Cerebellar cortex (tissue), 1 donor: ENCODE measurements at regions not wholly inside any gene's neighbourhood (a gene's known extent, or its start where the extent isn't known, plus 50 kb on each side); places are given as distances from the start of the nearest gene placed in this dataset.

ENCODE experiments used
- DNase-seq: peaks from one replicate; pipeline ENCODE4 v3.0.0-alpha.2; 2015; ENCODE audit warnings: low spot score

DNA sequence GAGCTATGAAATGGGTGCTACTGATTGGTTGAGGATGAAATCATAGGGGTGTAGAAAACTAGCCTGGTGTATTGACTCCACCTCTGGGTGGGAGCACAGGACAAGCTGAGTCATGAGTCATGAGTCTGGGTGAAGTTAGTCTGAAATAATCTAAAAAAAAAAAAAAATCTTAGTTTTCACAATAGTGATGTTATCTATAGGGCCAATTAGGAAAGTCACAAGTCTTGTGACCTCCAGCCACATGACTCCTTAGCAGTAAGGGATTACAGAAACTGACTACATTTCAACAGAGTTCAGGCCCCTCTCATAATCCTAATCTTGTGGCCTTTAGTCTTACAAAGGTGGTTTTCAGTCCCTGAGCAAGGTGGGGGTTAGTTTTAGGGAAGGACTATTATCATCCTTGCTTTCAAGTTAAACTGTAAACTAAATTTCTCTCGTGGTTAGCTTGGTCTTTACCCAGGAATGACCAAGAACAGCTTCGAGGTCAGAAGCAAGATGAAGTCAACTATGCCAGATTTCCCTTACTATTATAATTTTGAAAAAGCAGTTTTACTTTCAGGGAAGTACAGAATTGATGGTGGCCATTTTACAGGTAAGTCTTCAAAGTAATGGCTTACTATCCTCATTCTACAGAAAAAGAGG is 338.0 kb upstream of the GYPC start:
- DNase-seq: no peak

DNA sequence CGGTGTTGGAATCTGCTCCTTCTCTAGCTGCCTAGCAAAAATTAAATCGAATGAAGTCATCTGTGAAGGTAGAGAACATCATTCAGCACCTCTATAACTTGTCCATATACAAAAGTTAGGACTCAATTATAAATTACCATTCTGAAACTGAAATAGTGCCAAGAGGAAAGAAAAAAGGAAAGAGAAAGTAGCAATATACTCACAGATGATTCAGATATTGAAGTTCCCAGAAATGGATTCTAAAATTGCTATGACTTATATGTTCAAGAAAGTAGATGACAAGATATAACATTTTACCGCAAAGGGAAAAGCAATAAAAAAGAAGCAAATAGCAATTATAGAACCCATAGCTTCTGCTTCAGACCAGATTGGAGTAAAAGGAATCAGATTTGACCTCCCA is 333.6 kb upstream of the GYPC start:
- DNase-seq: no peak

DNA sequence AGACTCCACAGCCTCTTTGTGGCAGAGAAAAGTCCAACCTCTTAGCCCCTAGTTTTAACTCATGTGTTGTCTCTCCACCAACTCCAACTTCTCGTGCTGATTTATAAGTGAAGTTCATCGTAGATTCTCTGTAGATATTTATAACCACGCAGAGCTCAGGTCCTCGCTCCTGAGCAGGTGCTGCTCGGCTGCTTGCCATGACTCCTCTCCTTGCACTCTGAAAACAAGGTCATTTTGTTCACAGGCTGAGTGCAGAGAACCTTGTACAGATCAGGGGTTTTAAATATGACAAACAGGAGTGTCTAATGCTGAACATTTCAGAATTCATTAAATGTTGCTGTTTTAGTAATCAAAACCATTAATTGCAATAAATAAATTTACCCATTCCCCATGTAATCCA is 330.8 kb upstream of the GYPC start:
- DNase-seq: no peak

DNA sequence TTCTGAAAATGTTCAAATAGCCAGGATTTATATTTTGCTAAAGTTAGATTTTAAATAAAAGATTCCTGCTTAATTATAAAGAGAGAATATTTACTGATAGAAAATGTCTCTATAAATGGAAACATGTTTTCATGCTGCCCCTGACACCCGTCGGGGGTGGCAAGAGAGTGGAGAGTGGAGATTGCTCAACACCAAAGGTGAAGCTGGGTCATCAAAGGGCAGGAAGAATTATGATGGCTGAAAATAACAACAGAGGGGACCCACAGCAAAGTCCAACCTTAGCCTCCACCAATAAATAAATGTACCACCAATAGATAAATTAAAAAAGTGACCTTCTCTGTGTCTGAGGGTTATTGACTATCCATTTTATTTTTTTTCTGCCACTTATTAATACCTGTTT is 326.8 kb upstream of the GYPC start:
- no peak for DNase-seq

DNA sequence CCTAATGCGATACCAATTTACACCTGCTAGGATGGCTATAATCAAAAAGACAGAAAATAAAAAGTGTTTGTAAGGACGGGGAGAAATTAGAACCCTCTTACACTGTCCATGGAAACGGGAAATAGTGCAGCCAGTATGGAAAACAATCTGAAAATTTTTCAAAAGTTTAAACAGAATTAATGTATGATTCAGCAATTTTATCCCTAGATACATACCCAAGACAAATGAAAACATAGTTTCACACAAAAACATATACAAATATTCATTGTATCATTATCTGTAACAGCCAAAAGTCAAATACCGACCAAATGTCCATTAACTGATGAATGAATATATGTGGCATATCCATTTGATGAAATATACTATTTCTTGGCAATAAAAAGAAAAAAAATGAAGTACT is 313.5 kb upstream of the GYPC start:
- DNase-seq: no peak

DNA sequence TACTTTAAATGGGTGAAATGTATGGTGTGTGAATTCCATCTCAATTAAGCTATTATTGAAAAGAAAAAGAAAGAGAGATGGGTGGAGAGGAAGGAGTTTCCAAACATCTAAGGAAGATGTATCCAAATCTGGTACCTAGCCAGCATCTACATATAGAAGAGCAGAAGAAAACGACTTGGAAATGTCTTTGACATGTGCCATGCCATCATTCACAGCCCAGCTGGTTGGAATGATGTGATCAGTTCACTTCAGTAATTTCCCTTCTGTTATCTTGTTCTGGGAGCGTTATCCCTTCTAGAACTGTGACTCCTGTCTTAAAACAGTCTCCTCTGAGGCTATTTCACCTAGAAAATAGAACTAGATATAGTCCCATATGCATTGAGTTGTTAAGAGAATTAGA is 312.8 kb upstream of the GYPC start:
- no peak for DNase-seq

DNA sequence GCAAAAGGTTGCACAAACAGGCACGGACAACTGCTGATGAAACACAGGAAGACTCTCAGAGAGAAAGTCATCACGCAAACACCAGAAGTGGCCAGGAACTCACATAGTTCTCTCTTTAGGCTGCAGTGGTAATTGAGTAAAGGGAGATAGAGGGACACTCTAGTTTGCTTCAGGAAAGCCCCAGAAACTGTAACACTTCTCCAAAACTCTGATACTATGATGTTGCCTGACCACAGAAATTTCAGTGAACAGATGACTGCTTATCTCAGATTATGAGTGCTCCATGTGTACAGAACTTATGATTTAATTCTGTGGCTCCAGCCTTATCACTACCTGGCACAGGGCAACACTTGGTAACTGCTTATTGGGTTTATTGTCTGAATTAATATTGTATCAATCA is 311.5 kb upstream of the GYPC start:
- no peak for DNase-seq

DNA sequence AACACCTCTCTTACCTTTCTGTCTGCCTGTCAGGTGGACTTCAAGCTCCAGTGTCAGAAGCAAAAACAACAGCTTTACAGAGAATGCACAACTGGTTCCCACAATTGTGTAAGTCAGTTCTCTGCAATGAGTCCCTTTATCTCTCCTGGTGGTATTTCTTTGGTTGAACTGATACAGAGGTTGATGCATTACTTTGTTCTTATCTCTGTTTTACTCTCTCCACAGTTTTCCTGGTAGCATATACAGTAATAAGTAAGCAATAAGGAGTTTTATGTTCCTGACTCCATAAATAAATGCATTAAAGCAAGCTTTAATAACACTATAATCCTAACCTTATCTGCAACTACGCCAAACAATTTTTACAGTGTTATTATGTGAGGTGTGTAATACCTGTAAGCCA is 310.3 kb upstream of the GYPC start:
- no peak for DNase-seq

DNA sequence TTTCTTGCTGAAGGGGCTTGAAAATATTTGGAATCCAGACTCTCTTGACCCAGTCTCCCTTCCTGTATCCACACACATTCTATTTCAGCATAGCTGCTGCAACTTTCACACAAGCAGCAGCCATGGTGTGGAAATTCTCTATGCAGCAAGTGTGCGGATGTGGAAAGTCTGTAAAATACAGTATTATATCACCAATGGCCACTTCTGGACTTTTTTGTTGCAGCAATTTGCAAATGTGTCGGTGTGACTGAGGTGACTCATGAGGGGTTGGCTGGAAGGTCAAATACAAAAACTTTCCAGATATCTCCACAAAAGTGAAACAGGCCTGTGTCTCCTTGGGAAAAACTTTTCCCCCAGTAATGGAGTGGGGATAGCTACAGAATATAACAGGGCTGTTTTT is 299.3 kb upstream of the GYPC start:
- no peak for DNase-seq

DNA sequence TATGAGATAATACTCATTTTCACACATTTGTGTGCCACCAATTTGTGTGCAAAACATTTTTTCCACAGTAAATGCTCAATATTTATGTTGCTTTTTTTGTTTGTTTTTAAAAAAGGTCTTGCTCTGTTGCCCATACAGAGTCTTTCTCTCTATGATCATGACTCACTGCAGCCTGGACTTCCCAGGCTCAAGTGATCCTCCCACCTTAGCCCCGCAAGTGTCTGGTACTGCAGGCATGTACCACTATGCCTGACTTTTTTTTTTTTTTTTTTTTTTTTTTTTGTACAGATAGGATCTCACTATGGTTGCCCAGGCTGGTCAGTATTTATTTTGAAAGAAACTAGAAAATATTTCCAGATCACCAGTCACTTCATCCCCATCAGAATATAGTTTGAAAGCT is 297.8 kb upstream of the GYPC start:
- DNase-seq: no peak

DNA sequence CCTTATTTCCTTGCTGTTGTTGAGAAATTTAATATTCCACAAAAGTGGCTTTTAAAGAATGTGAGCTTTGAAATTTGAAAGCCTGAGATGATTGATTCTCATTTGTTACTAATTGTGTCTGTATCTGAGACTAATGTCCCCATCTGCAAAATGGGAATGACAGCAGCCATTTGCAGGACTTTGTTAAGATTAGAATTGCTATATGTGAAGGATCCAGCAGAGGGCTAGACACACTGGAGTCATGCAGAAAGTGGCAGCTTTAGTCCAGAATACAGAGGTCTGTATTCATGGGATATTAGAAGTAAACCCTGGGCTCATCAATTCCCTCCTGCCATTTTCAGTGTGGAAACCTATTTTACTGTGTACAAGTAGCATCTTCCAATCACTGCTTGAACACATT is 296.5 kb upstream of the GYPC start:
- no peak for DNase-seq

DNA sequence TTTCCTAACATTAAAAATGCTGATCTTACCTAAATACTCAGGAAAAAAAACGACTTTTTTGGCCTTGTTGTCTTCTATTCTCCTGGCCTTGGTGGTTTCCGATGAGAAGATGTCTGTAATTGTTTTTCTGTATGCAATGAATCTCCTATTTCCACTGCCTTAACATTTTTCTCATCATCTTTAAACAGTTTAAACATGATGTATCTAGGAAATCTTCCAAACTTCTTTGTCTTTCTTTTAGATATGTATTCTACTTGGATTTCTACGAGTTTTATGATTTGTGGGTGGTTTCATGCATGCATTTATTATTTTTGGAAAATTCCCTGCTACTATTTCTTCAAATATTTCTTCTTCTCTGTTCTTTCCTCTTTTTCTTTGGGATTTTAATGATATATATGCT is 288.6 kb upstream of the GYPC start:
- DNase-seq: no peak

DNA sequence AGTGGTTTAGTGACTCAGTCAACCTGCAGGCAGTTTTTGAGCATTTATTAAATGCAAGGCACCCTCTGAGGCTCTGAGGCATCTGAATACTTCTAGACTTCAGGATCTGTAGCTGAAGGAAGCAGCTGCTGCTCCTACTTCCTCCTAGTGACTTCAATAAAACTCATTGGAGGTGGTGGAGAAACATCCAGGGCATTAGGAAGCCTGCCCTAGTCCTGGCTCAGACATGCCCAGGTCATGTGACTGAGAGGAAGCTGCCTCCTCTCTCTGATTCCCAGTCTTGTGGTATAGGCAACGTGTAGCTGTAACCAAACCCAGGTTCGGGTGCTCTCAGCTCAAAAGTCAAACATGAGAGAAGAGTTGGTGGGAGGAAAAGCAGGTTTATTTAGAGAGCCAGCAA is 287.2 kb upstream of the GYPC start:
- no peak for DNase-seq

DNA sequence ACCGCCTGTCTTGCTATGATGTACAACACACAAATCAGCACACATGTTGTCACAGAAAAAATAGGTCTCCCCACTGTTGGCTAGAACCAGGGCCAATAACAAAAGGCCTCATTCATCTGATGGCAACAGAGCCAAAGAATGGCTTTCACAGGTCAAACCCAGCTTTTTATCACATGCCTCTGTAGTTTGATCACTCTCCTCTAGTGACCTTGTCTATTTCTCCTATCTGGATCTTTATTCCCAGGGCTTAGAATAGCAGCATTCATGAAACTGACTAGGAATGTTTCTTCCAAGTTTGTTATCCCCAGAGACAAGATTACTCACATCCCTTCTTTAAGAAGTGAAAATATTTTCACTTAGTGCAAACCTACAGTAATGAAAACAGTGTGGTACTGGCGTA is 285.8 kb upstream of the GYPC start:
- DNase-seq: no peak

DNA sequence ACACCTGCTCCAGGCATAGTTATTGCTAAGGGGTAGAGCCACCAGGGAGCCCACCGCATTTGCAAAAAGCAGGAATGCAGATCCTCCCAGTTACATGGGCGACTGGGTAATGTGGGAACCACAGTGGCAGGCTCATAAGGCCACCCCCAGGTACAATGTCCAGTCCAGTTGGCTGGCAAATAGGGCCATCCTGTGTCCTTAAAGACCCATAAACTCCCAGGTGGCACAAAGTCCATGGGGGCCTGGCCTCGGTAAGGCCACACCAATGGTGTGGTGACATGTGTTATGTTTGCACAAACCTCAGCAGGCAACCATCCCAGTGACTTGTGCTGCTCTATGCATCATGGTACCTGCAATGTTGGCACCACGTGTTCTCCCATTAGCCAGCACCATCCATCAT is 283.6 kb upstream of the GYPC start:
- no peak for DNase-seq

DNA sequence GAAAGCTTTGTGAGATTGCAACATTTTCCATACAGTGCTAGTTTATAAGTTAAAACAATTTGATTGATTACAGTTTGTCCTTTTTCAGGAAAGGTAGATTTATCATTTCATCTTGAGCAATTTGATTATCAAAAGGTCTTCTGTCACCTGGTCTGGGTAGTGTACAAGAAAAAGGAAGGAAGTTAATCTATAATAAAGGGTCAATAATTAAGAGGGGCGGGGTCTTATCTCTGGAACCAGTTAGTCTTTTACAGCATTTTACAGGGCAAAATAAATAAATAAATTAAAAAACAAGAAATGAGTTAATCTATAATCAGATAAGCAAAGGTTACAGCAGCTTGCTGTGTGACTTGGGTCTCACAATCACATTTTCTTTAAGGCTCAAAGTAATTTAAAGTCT is 277.8 kb upstream of the GYPC start:
- DNase-seq: no peak

DNA sequence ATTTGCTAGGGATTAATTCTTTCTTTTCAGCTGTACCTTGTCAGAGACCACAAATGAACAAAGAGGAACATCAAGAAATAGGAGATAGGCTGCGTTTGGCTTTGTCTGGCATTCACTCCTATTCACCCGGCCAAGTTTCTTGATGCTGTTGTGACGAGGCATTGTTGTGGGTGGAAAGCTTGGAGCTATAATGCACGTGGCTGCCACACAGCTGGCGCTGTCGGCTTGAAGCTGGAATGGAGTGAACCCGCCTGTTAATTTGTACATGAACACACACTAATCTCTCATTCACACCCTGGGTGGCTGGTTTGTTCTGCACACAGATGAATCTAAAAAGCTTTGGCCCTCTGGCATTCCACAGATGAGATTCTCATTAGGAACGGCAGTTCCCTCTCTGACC is 274.9 kb upstream of the GYPC start:
- no peak for DNase-seq

DNA sequence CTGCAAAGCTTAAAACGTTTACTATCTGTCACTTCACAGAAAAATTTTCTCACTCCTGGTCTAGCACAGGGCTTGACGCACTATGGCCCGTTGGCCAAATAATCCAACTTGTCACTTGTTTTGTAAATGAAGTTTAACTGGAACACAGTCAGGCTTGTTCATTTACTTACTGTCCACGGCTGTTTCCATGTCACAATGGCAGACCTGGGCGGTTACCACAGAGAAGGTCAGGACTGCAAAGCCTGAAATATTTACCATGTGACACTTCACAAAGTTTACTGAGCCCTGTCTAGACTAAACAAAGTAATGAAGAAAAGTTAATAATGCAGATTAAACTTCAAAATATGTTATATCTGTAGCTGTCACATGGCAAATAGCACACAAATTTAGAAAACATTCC is 273.0 kb upstream of the GYPC start:
- no peak for DNase-seq

DNA sequence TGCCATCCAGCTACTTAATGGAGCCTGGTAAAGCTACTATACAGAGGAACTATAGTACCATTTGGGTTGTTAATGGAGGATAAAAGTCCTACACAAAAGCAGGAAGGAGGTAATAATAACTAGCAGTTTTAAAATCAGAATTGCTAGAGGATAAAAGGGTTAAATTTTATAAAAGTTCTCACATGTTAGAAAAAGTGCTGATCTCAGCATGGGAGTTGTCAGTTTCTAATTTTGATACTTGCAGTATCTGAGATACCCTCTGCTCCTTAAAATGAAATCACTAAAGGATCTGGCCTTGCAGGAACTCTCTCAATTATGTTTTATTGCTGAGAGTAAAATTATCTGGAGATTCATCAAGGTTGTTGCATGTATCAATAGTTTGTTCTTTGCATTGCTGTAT is 272.2 kb upstream of the GYPC start:
- DNase-seq: no peak

DNA sequence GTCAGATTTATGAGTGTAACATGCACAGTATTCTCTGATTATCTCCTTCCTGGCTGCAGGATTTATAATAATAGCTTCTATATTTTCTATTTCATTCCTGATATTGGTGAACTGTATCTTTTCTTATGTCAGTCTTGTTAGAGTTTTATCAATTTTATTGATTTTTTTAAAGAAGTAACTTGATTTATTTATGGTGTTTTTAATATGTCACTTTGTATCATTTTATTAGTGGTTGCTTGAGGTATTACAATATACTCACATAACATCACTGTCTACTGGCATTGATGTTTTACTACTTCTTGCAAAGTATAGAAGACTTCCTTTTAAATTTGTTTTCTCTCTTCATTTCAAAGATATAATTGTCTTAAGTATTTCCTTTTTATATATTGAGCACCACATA is 270.5 kb upstream of the GYPC start:
- DNase-seq: no peak

DNA sequence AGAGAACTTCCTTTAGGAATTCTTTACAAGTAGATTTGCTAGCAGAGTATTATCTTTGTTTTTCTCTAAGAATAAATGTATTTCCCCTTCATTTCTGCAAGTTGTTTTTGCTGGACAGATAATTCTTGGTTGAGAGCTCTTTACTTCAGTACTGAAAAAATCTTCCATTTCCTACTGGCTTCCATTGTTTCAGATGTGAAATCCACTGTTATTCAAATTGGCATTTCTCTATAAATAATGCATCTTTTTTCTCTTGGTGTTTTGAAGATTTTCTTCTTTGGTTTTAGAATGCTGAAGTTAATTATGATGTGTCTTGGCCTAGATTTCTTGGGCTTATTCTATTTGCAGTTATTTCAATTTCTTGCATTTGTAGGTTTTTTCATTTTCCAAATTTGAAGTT is 270.0 kb upstream of the GYPC start:
- no peak for DNase-seq

DNA sequence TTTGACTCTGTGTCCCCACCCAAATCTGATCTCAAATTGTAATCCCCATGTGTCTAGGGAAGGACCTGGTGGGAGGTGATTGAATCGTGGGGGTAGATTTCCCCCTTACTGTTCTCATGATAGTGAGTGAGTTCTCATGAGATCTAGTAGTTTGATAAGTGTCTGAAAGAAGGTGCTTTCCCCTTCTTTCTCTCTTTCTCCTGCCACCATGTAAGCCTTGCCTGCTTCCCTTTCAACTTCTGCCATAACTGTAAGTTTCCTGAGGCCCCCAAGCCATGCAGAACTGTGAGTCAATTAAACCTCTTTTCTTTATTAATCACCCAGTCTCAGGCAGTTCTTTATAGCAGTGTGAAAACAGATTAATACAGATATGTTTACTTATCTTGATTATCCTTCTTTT is 266.5 kb upstream of the GYPC start:
- DNase-seq: no peak

DNA sequence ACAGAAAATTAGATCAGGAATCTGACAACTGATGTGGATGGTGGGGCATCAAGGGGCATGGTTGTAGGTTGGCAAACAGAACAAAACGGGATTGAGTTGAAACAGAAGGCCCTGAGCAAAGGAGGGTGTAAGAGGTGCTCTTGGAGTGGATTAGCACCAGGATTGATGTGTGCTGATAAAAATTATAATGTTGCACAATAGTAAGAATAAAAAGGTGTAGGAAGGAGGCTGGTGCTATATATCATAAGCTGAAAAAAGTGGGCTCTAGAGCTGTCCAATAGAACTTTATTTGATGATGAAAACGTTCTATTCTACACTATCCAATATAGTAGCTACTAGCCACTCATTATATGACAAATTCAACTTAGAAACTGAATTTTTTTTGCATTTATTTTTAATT is 263.1 kb upstream of the GYPC start:
- no peak for DNase-seq

DNA sequence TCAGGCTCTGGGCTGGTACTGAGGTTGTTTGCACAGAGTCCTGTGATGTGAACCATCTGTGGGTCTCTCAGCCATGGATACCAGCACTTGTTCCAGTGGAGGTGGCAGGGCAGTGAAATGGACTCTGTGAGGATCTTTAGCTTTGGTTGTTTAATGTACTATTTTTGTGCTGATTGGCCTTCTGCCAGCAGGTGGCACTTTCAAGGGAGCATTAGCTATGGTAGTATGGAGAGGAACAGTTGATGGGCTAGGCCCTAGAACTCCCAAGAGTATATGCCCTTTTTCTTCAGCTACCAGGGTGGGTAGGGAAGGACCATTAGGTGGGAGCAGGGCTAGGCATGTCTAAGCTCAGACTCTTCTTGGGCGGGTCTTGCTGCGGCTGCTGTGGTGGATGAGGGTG is 257.0 kb upstream of the GYPC start:
- no peak for DNase-seq

DNA sequence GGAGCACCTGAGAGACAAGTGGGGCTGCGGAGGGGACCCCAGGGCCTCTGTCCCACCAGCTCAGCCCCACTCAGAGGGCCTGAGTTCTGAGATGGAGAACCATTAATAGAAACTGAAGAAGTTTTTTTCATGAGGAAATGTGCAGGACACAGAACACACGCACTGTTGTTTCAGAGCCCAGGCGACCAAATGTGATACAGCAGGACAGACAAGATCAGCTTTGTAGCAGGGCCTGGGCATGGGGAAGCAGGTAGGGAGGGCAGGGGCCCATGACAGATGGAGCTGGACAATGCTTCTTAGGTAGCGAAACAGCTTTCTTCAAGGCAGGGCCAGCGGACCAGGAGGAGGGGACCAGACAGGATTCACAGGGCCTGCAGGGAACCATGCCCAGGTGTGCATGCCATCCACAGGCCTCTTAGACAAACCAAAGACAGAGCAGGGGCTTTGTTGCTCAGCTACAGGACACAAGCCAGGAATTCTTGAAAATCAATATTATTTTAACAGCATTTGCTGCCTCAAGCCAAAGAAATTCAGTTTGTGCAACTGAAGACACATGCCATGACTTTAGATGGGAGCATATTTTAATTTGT is 252.8 kb upstream of the GYPC start:
- DNase-seq: no peak
